ENCODE measurements at regions not wholly inside any gene's neighbourhood (a gene's known extent, or its start where the extent isn't known, plus 50 kb on each side); places are given as distances from the start of the nearest gene placed in this dataset.
A peak's percentile ranks its signal among the peaks of the same experiment; 100 is the strongest.
"Not testable (repeated sequence)": the region's sequence is repeated elsewhere in the genome, so short reads cannot be mapped to it uniquely, and the experiment has no call there.

GRCh38 chr16:6725634-6726331 lies 606.9 kb upstream of the RBFOX1 start:
- Mint-ChIP-seq H3K27me3 (no peaks in the 10 kb centered on the region), H3K27ac (no peak overlapping the region), H3K4me3 (no peak overlapping the region), H3K36me3 (no peaks in the 10 kb centered on the region), H3K4me1 (no peaks in the 10 kb centered on the region), H3K9me3 (peaks cover 3 to 17% (median 9%) of the 10 kb centered on the region in 5 donors)
- Histone ChIP-seq H3K9me3 (ENCODE audit: low read length) (no peaks in the 10 kb centered on the region), H3K4me3 (ENCODE audit: low read length) (no peak overlapping the region), H3K27ac (ENCODE audit: low read depth, low read length) (no peak overlapping the region), H3K36me3 (ENCODE audit: insufficient read depth, low read length) (no peaks in the 10 kb centered on the region), H3K27me3 (ENCODE audit: insufficient read depth, low read length, poor library complexity, severe bottlenecking) (no peaks in the 10 kb centered on the region), H3K4me1 (ENCODE audit: insufficient read depth, low read length) (no peaks in the 10 kb centered on the region)
- no peak for DNase-seq
- POLR2A ChIA-PET, result no interaction called here
- CTCF ChIA-PET, result no interaction called here

GRCh38 chr16:6725206-6725605 lies 607.4 kb upstream of the RBFOX1 start:
- H3K36me3 ChIP-seq (ENCODE audit: insufficient read depth, low read length); CTCF ChIA-PET; H3K27ac ChIP-seq (ENCODE audit: low read depth, low read length); POLR2A ChIA-PET; H3K36me3 Mint-ChIP-seq; H3K4me3 Mint-ChIP-seq; H3K4me1 ChIP-seq (ENCODE audit: insufficient read depth, low read length); H3K4me3 ChIP-seq (ENCODE audit: low read length); H3K27me3 Mint-ChIP-seq; H3K27me3 ChIP-seq (ENCODE audit: insufficient read depth, low read length, poor library complexity, severe bottlenecking); H3K4me1 Mint-ChIP-seq; H3K9me3 ChIP-seq (ENCODE audit: low read length); DNase-seq; H3K27ac Mint-ChIP-seq: not testable (repeated sequence)
- peaks cover 6 to 17% (median 9%) of the 10 kb centered on the region in 5 donors for H3K9me3 Mint-ChIP-seq

GRCh38 chr16:6722786-6723185 lies 609.9 kb upstream of the RBFOX1 start:
- DNase-seq, result no peak
- H3K9me3 Mint-ChIP-seq, result peaks cover 8 to 19% (median 11%) of the 10 kb centered on the region in 5 donors
- H3K36me3 Mint-ChIP-seq, result no peaks in the 10 kb centered on the region
- no peaks in the 10 kb centered on the region for H3K36me3 ChIP-seq (ENCODE audit: insufficient read depth, low read length)
- no peak overlapping the region for H3K4me3 Mint-ChIP-seq
- H3K4me1 Mint-ChIP-seq, result no peaks in the 10 kb centered on the region
- H3K4me3 ChIP-seq (ENCODE audit: low read length), result no peak overlapping the region
- no peaks in the 10 kb centered on the region for H3K27me3 Mint-ChIP-seq
- ChIA-PET CTCF (no interaction called here), POLR2A (no interaction called here)
- H3K9me3 ChIP-seq (ENCODE audit: low read length), result no peaks in the 10 kb centered on the region
- no peaks in the 10 kb centered on the region for H3K4me1 ChIP-seq (ENCODE audit: insufficient read depth, low read length)
- no peak overlapping the region for H3K27ac ChIP-seq (ENCODE audit: low read depth, low read length)
- H3K27me3 ChIP-seq (ENCODE audit: insufficient read depth, low read length, poor library complexity, severe bottlenecking), result no peaks in the 10 kb centered on the region
- no peak overlapping the region for H3K27ac Mint-ChIP-seq

- Histone ChIP-seq H3K4me3 (ENCODE audit: low read length) (no peak overlapping the region), H3K4me1 (ENCODE audit: insufficient read depth, low read length) (no peaks in the 10 kb centered on the region), H3K36me3 (ENCODE audit: insufficient read depth, low read length) (no peaks in the 10 kb centered on the region), H3K27ac (ENCODE audit: low read depth, low read length) (no peak overlapping the region), H3K9me3 (ENCODE audit: low read length) (no peaks in the 10 kb centered on the region), H3K27me3 (ENCODE audit: insufficient read depth, low read length, poor library complexity, severe bottlenecking) (no peaks in the 10 kb centered on the region)
- POLR2A ChIA-PET, result no interaction called here
- DNase-seq, result no peak
- CTCF ChIA-PET, result no interaction called here
- H3K27me3 Mint-ChIP-seq, result peaks cover 0 to 2% of the 10 kb centered on the region in 2 donors
- H3K27ac Mint-ChIP-seq, result no peak overlapping the region
- no peaks in the 10 kb centered on the region for H3K36me3 Mint-ChIP-seq
- H3K4me1 Mint-ChIP-seq, result no peaks in the 10 kb centered on the region
- H3K9me3 Mint-ChIP-seq, result peaks cover 8 to 28% (median 15%) of the 10 kb centered on the region in 5 donors
- H3K4me3 Mint-ChIP-seq, result no peak overlapping the region
These were observed 618.1 kb upstream of the RBFOX1 start for GRCh38 chr16:6714510-6714909.

GRCh38 chr16:6709736-6710135 lies 622.9 kb upstream of the RBFOX1 start:
- CTCF ChIA-PET, result no interaction called here
- H3K4me1 ChIP-seq (ENCODE audit: insufficient read depth, low read length), result no peaks in the 10 kb centered on the region
- no peaks in the 10 kb centered on the region for H3K27me3 ChIP-seq (ENCODE audit: insufficient read depth, low read length, poor library complexity, severe bottlenecking)
- no peak overlapping the region for H3K27ac Mint-ChIP-seq
- H3K4me3 Mint-ChIP-seq, result no peak overlapping the region
- H3K27ac ChIP-seq (ENCODE audit: low read depth, low read length), result no peak overlapping the region
- no peaks in the 10 kb centered on the region for H3K4me1 Mint-ChIP-seq
- POLR2A ChIA-PET, result no interaction called here
- peaks cover 0 to 2% of the 10 kb centered on the region in 2 donors for H3K27me3 Mint-ChIP-seq
- DNase-seq, result no peak
- H3K4me3 ChIP-seq (ENCODE audit: low read length), result no peak overlapping the region
- no peaks in the 10 kb centered on the region for H3K36me3 Mint-ChIP-seq
- no peaks in the 10 kb centered on the region for H3K9me3 ChIP-seq (ENCODE audit: low read length)
- H3K9me3 Mint-ChIP-seq, result peaks cover 4 to 23% (median 15%) of the 10 kb centered on the region in 5 donors
- no peaks in the 10 kb centered on the region for H3K36me3 ChIP-seq (ENCODE audit: insufficient read depth, low read length)

- Mint-ChIP-seq H3K9me3 (peaks cover 0 to 20% (median 12%) of the 10 kb centered on the region in 5 donors), H3K36me3 (no peaks in the 10 kb centered on the region), H3K4me3 (no peak overlapping the region), H3K27me3 (no peaks in the 10 kb centered on the region), H3K4me1 (no peaks in the 10 kb centered on the region), H3K27ac (no peak overlapping the region)
- Histone ChIP-seq H3K9me3 (ENCODE audit: low read length) (no peaks in the 10 kb centered on the region), H3K4me1 (ENCODE audit: insufficient read depth, low read length) (no peaks in the 10 kb centered on the region), H3K27ac (ENCODE audit: low read depth, low read length) (no peak overlapping the region), H3K4me3 (ENCODE audit: low read length) (no peak overlapping the region), H3K27me3 (ENCODE audit: insufficient read depth, low read length, poor library complexity, severe bottlenecking) (no peaks in the 10 kb centered on the region), H3K36me3 (ENCODE audit: insufficient read depth, low read length) (no peaks in the 10 kb centered on the region)
- ChIA-PET CTCF (no interaction called here), POLR2A (interaction anchor here (0.7 kb wide), 1 partner anchor 478 kb away, joined by 3 read pairs; no protein-coding TSS in a partner anchor)
- DNase-seq, result no peak
These were observed 623.9 kb upstream of the RBFOX1 start for GRCh38 chr16:6708576-6709215.

GRCh38 chr16:6704306-6704930 lies 628.2 kb upstream of the RBFOX1 start:
- CTCF ChIA-PET, result no interaction called here
- Histone ChIP-seq H3K9me3 (ENCODE audit: low read length) (no peaks in the 10 kb centered on the region), H3K4me3 (ENCODE audit: low read length) (no peak overlapping the region), H3K27me3 (ENCODE audit: insufficient read depth, low read length, poor library complexity, severe bottlenecking) (no peaks in the 10 kb centered on the region), H3K4me1 (ENCODE audit: insufficient read depth, low read length) (no peaks in the 10 kb centered on the region), H3K27ac (ENCODE audit: low read depth, low read length) (no peak overlapping the region), H3K36me3 (ENCODE audit: insufficient read depth, low read length) (no peaks in the 10 kb centered on the region)
- Mint-ChIP-seq H3K4me3 (no peak overlapping the region), H3K4me1 (no peaks in the 10 kb centered on the region), H3K36me3 (no peaks in the 10 kb centered on the region), H3K27ac (no peak overlapping the region), H3K27me3 (no peaks in the 10 kb centered on the region), H3K9me3 (peaks cover 1 to 14% (median 7%) of the 10 kb centered on the region in 5 donors)
- no peak for DNase-seq
- POLR2A ChIA-PET, result no interaction called here

- no peak overlapping the region for H3K4me3 ChIP-seq (ENCODE audit: low read length)
- H3K4me1 ChIP-seq (ENCODE audit: insufficient read depth, low read length), result no peaks in the 10 kb centered on the region
- Mint-ChIP-seq H3K27ac (peak overlapping the region in 1 of 8 donors; percentile 9), H3K27me3 (no peaks in the 10 kb centered on the region), H3K4me1 (no peaks in the 10 kb centered on the region), H3K4me3 (no peak overlapping the region), H3K36me3 (no peaks in the 10 kb centered on the region), H3K9me3 (peaks cover 0 to 12% (median 8%) of the 10 kb centered on the region in 5 donors)
- CTCF ChIA-PET, result no interaction called here
- POLR2A ChIA-PET, result no interaction called here
- H3K9me3 ChIP-seq (ENCODE audit: low read length), result no peaks in the 10 kb centered on the region
- H3K27ac ChIP-seq (ENCODE audit: low read depth, low read length), result no peak overlapping the region
- DNase-seq, result no peak
- no peaks in the 10 kb centered on the region for H3K27me3 ChIP-seq (ENCODE audit: insufficient read depth, low read length, poor library complexity, severe bottlenecking)
- H3K36me3 ChIP-seq (ENCODE audit: insufficient read depth, low read length), result no peaks in the 10 kb centered on the region
These were observed 631.5 kb upstream of the RBFOX1 start for GRCh38 chr16:6701096-6701495.
